Ishikawa (cell line): ENCODE measurements at regions not wholly inside any gene's neighbourhood (a gene's known extent, or its start where the extent isn't known, plus 50 kb on each side); places are given as distances from the start of the nearest gene placed in this dataset.

ENCODE experiments used
- CEBPB ChIP-seq: IDR thresholded peaks from 2 replicates; pipeline ENCODE4 v1.6.1; 2012
- CREB1 ChIP-seq: IDR thresholded peaks from 2 replicates; pipeline ENCODE4 v1.6.1; 2012; ENCODE audit warnings: low read depth
- EGR1 ChIP-seq: IDR thresholded peaks from 2 replicates; pipeline ENCODE4 v1.6.1; 2012
- EP300 ChIP-seq: IDR thresholded peaks from 2 replicates; pipeline ENCODE4 v1.6.1; 2012; ENCODE audit warnings: borderline replicate concordance
- FOXM1 ChIP-seq: IDR thresholded peaks from 2 replicates; pipeline ENCODE4 v1.6.1; 2012; ENCODE audit warnings: low read depth, borderline replicate concordance
- MAX ChIP-seq: IDR thresholded peaks from 2 replicates; pipeline ENCODE4 v1.6.1; 2012
- NFIC ChIP-seq: IDR thresholded peaks from 2 replicates; pipeline ENCODE4 v1.6.1; 2012
- RAD21 ChIP-seq: IDR thresholded peaks from 2 replicates; pipeline ENCODE4 v1.6.1; 2012; ENCODE audit warnings: low read depth
- TAF1 ChIP-seq: IDR thresholded peaks from 2 replicates; pipeline ENCODE4 v1.6.1; 2012; ENCODE audit warnings: low read depth, mild to moderate bottlenecking
- TCF12 ChIP-seq: IDR thresholded peaks from 2 replicates; pipeline ENCODE4 v1.6.1; 2012; ENCODE audit warnings: low read depth
- TEAD4 ChIP-seq: IDR thresholded peaks from 2 replicates; pipeline ENCODE4 v1.6.1; 2012
- USF1 ChIP-seq: IDR thresholded peaks from 2 replicates; pipeline ENCODE4 v1.6.1; 2012
- YY1 ChIP-seq: IDR thresholded peaks from 2 replicates; pipeline ENCODE4 v1.6.1; 2012; ENCODE audit warnings: low read depth
- ZBTB7A ChIP-seq: IDR thresholded peaks from 2 replicates; pipeline ENCODE4 v1.6.1; 2012; ENCODE audit warnings: low read depth
- TF ChIP-seq, protein P1 (sequence below): IDR thresholded peaks from 2 replicates; pipeline ENCODE4 v1.6.1; 2012; ENCODE audit warnings: low read depth, mild to moderate bottlenecking

DNA sequence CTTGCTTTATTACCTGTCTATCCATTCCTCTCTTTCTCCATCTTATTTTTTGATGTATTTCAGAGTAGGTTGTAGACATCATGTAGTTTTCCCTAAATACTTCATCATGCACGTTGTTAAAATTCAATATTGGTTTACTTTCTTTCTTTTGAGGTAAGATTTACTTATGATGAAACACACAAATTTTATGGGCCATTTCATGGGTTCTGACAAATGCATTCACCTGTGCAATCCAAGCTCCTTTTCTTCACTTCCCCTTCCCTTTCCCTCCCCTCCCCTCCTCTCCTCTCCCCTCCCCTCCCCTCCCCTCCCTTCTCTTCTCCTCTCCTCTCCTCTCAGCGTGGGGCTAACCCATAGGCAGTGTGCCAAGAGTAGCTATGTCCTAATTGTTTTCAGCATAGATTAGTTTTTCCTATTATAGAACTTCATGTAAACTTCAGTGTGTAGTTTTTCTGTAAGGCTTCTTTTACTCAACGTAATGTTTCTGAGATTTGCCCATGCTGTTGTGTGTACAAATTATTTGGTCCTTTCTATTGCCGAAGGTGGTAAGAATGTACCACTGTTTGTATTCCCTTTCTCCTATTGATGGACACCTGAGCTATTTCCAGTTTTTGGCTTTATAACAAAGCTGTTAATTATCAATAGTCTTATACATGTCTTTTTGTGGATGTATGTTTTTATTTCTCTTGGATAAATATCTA lies 92.9 kb upstream of the CLINT1 start:
- TF ChIP-seq NFIC (0 out of 2 replicates have a peak, but pooled peaks have one; percentile 29), TAF1 (no peak)

DNA sequence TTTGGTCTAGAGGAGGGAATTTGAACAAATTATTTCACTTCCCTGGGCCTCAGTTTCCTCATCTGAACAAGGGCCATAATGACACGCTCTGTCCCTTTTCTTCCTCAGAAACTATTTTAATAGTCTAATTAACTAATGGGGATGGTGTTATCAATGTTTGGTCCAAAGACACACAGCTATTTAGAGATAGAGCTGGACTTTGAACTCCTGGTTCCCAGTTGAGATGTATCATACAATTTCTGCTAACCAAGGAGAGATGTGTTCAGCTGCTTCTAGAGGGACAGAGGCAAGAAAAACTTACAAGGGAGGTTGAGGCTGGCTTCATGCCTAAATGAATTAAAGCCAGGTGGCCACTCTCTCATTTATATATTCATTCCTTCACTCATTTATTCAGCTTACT lies 90.6 kb upstream of the CLINT1 start:
- TF ChIP-seq RAD21 (no peak), TAF1 (no peak), EGR1 (no peak), USF1 (no peak), FOXM1 (no peak), TEAD4 (no peak), MAX (no peak), TCF12 (no peak)
- TF ChIP-seq, protein P1, sequence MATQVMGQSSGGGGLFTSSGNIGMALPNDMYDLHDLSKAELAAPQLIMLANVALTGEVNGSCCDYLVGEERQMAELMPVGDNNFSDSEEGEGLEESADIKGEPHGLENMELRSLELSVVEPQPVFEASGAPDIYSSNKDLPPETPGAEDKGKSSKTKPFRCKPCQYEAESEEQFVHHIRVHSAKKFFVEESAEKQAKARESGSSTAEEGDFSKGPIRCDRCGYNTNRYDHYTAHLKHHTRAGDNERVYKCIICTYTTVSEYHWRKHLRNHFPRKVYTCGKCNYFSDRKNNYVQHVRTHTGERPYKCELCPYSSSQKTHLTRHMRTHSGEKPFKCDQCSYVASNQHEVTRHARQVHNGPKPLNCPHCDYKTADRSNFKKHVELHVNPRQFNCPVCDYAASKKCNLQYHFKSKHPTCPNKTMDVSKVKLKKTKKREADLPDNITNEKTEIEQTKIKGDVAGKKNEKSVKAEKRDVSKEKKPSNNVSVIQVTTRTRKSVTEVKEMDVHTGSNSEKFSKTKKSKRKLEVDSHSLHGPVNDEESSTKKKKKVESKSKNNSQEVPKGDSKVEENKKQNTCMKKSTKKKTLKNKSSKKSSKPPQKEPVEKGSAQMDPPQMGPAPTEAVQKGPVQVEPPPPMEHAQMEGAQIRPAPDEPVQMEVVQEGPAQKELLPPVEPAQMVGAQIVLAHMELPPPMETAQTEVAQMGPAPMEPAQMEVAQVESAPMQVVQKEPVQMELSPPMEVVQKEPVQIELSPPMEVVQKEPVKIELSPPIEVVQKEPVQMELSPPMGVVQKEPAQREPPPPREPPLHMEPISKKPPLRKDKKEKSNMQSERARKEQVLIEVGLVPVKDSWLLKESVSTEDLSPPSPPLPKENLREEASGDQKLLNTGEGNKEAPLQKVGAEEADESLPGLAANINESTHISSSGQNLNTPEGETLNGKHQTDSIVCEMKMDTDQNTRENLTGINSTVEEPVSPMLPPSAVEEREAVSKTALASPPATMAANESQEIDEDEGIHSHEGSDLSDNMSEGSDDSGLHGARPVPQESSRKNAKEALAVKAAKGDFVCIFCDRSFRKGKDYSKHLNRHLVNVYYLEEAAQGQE, result no peak

DNA sequence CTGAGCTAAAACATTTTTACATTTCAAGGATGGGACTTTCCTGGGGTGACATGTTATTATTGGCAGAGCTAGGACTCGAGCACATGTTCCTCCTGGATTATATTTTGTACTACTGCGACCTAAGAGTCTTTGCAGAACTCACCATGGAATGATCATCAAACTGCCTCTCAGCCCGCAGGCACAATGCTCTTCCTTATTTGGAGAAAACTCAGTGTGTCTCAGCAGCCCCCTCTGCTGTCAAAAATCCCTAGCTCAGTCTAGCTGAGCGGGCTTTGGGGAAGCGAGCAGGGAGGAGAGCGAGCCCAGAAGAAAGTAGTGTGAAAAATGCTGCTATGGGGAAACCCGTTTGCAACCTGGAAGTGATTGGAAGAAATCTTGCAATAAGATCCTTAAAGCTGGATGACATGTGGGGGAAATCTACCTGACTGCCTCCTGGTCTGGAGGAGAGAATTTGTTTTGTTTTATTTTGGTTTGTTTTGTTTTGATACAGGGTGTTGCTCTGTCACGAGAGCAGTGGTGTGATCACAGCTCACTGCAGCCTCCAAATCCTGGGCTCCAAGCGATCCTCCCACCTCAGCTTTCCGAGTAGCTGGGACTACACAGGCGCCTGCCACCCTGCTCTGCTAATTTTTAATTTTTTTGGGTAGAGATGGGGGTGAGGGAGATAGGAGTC lies 89.9 kb upstream of the CLINT1 start:
- TF ChIP-seq NFIC (no peak), EGR1 (no peak), EP300 (peak; percentile 50; the same call in 1 of the 2 replicates), TAF1 (no peak), CEBPB (no peak), RAD21 (peak; percentile 73), ZBTB7A (no peak), MAX (peak; percentile 66), TEAD4 (peak; percentile 92), CREB1 (no peak), USF1 (no peak), YY1 (no peak), FOXM1 (0 out of 2 replicates have a peak, but pooled peaks have one; percentile 28), TCF12 (no peak)
- TF ChIP-seq, protein P1, result no peak

DNA sequence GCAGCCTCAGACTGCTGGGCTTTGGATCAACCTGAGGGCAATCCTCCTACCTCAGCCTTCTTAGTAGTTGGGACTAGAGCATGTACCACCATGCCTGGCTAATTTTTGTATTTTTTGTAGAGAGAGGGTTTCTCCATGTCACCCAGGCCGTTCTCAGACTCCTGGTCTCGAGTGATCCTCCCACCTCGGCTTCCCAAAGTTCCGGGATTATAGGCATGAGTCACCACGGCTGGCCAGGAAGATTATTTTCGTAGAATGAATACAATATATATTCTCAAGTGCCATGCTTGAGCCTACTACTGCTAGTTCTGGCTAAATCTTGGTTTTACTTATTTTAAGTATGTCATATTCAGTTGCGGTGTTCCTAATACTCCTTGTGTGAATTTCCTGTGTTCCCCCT lies 88.2 kb upstream of the CLINT1 start:
- TF ChIP-seq ZBTB7A, result no peak
- TF ChIP-seq MAX, result no peak
- TF ChIP-seq NFIC, result no peak
- no peak for TF ChIP-seq YY1
- TF ChIP-seq TEAD4, result no peak
- TF ChIP-seq EGR1, result no peak
- TF ChIP-seq EP300, result no peak
- TF ChIP-seq, protein P1, result no peak
- TF ChIP-seq TAF1, result no peak
